HepG2 (cell line): ENCODE measurements at regions not wholly inside any gene's neighbourhood (a gene's known extent, or its start where the extent isn't known, plus 50 kb on each side); places are given as distances from the start of the nearest gene placed in this dataset.

Experiments
- AHDC1 ChIP-seq: sonication (generic); formaldehyde crosslinking; IDR thresholded peaks from 2 replicates; pipeline ENCODE4 v1.5.1; 2020; ENCODE audit warnings: mild to moderate bottlenecking, missing genetic modification reagents, borderline replicate concordance
- CBX5 ChIP-seq: sonication (generic); formaldehyde crosslinking; IDR thresholded peaks from 2 replicates; pipeline ENCODE4 v1.4.0; 2020; ENCODE audit warnings: missing genetic modification reagents, borderline replicate concordance
- E2F2 ChIP-seq: sonication (generic); formaldehyde crosslinking; IDR thresholded peaks from 2 replicates; pipeline ENCODE4 v1.4.0; 2020; ENCODE audit warnings: missing genetic modification reagents, borderline replicate concordance
- FOXM1 ChIP-seq: sonication (generic); formaldehyde crosslinking; IDR thresholded peaks from 2 replicates; pipeline ENCODE4 v1.5.0; 2020; ENCODE audit warnings: missing genetic modification reagents
- JUNB ChIP-seq: sonication (generic); formaldehyde crosslinking; IDR thresholded peaks from 2 replicates; pipeline ENCODE4 v1.8.0; 2022; ENCODE audit warnings: missing genetic modification reagents, mild to moderate bottlenecking, borderline replicate concordance
- KIAA2018 ChIP-seq: sonication (generic); formaldehyde crosslinking; IDR thresholded peaks from 2 replicates; pipeline ENCODE4 v1.5.0; 2020; ENCODE audit warnings: mild to moderate bottlenecking, missing genetic modification reagents, borderline replicate concordance
- SETDB1 ChIP-seq: sonication (generic); formaldehyde crosslinking; IDR thresholded peaks from 2 replicates; pipeline ENCODE4 v1.5.1; 2020; ENCODE audit warnings: missing genetic modification reagents, mild to moderate bottlenecking, borderline replicate concordance
- SNRNP70 ChIP-seq: fragments of 200-400 bp; formaldehyde crosslinking; IDR thresholded peaks from 2 replicates; pipeline ENCODE4 v1.6.1; 2017; ENCODE audit warnings: mild to moderate bottlenecking, low read depth, low read length, moderate library complexity
- ZNF180 ChIP-seq: sonication (generic); formaldehyde crosslinking; IDR thresholded peaks from 2 replicates; pipeline ENCODE4 v1.4.0; 2020; ENCODE audit warnings: low read depth, missing genetic modification reagents, borderline replicate concordance
- ZNF256 ChIP-seq: sonication (generic); formaldehyde crosslinking; conservative IDR thresholded peaks from 2 replicates; pipeline ENCODE4 v1.4.0; 2020; ENCODE audit warnings: missing genetic modification reagents
- ZNF749 ChIP-seq: sonication (generic); formaldehyde crosslinking; IDR thresholded peaks from 2 replicates; pipeline ENCODE4 v1.8.0; 2022; ENCODE audit warnings: mild to moderate bottlenecking, missing genetic modification reagents, moderate library complexity, borderline replicate concordance

GRCh38 chr17:72362376-72363088 lies 241.7 kb downstream of the SOX9 start (continued):
- peak; percentile 37; the same call in 1 of the 2 replicates for TF ChIP-seq AHDC1 (CRISPR knock-in tag)
- no peak for TF ChIP-seq SNRNP70
- TF ChIP-seq SETDB1 (CRISPR knock-in tag), result no peak
- no peak for TF ChIP-seq KIAA2018 (CRISPR knock-in tag)
- no peak for TF ChIP-seq ZNF256 (CRISPR knock-in tag)
- TF ChIP-seq JUNB (CRISPR knock-in tag), result no peak
- peak; percentile 62; the same call in 1 of the 2 replicates for TF ChIP-seq CBX5
- TF ChIP-seq E2F2 (CRISPR knock-in tag), result no peak
- TF ChIP-seq FOXM1 (CRISPR knock-in tag), result no peak
- no peak for TF ChIP-seq ZNF749 (CRISPR knock-in tag)
- TF ChIP-seq ZNF180 (CRISPR knock-in tag), result no peak
